GM18867 (cell line): ENCODE measurements at regions not wholly inside any gene's neighbourhood (a gene's known extent, or its start where the extent isn't known, plus 50 kb on each side); places are given as distances from the start of the nearest gene placed in this dataset.

Experiments
- ATAC-seq: cut with Tn5 transposase; IDR thresholded peaks from one replicate; pipeline ENCODE4 v1.9.1; 2021; ENCODE audit warnings: mild to moderate bottlenecking, moderate library complexity; ENCODE audit not compliant: unreplicated experiment

- peak; percentile 88 for ATAC-seq
These were observed 103.6 kb upstream of the AGAP1 start for GRCh38 chr2:235390108-235390815.

GRCh38 chr2:235390816-235391194 is 103.0 kb upstream of the AGAP1 start:
- no peak for ATAC-seq

- no peak for ATAC-seq
These were observed 101.8 kb upstream of the AGAP1 start for GRCh38 chr2:235391921-235392615.

- ATAC-seq, result no peak
These were observed 99.5 kb upstream of the AGAP1 start for GRCh38 chr2:235394278-235394828.

- no peak for ATAC-seq
These were observed 97.6 kb upstream of the AGAP1 start for GRCh38 chr2:235396071-235396846.

- ATAC-seq, result no peak
These were observed 95.5 kb upstream of the AGAP1 start for GRCh38 chr2:235398321-235398720.

- ATAC-seq, result no peak
These were observed 93.9 kb upstream of the AGAP1 start for GRCh38 chr2:235399895-235400294.

- no peak for ATAC-seq
These were observed 91.4 kb upstream of the AGAP1 start for GRCh38 chr2:235402422-235402821.

- no peak for ATAC-seq
These were observed 88.1 kb upstream of the AGAP1 start for GRCh38 chr2:235405612-235406361.

GRCh38 chr2:235406430-235406829 is 87.4 kb upstream of the AGAP1 start:
- no peak for ATAC-seq

GRCh38 chr2:235411905-235412485 is 81.8 kb upstream of the AGAP1 start:
- no peak for ATAC-seq

GRCh38 chr2:235413064-235413463 is 80.8 kb upstream of the AGAP1 start:
- no peak for ATAC-seq

- ATAC-seq, result no peak
These were observed 79.4 kb upstream of the AGAP1 start for GRCh38 chr2:235414422-235414821.

- no peak for ATAC-seq
These were observed 76.9 kb upstream of the AGAP1 start for GRCh38 chr2:235416858-235417499.

- ATAC-seq, result no peak
These were observed 74.9 kb upstream of the AGAP1 start for GRCh38 chr2:235418918-235419317.

- ATAC-seq, result no peak
These were observed 73.8 kb upstream of the AGAP1 start for GRCh38 chr2:235419996-235420395.

GRCh38 chr2:235421618-235422017 is 72.2 kb upstream of the AGAP1 start:
- ATAC-seq, result no peak

- no peak for ATAC-seq
These were observed 63.3 kb upstream of the AGAP1 start for GRCh38 chr2:235430366-235431083.
